ENCODE measurements at regions not wholly inside any gene's neighbourhood (a gene's known extent, or its start where the extent isn't known, plus 50 kb on each side); places are given as distances from the start of the nearest gene placed in this dataset.
"Not testable (repeated sequence)": the region's sequence is repeated elsewhere in the genome, so short reads cannot be mapped to it uniquely, and the experiment has no call there.

- peak; percentile 15 for DNase-seq (ENCODE audit: low read depth)
Measured at GRCh38 chr2:185644828-185645227, 93.8 kb upstream of the FSIP2 start.

GRCh38 chr2:185645529-185645928, 93.1 kb upstream of the FSIP2 start:
- no peak for DNase-seq (ENCODE audit: low read depth)

- peak; percentile 23 for DNase-seq (ENCODE audit: low read depth)
Measured at GRCh38 chr2:185658750-185659149, 79.9 kb upstream of the FSIP2 start.

- no peak for DNase-seq (ENCODE audit: low read depth)
Measured at GRCh38 chr2:185663811-185664210, 74.8 kb upstream of the FSIP2 start.

GRCh38 chr2:185664384-185664783, 74.2 kb upstream of the FSIP2 start:
- DNase-seq (ENCODE audit: low read depth), result no peak

GRCh38 chr2:185665251-185665814, 73.3 kb upstream of the FSIP2 start:
- peak; percentile 10 for DNase-seq (ENCODE audit: low read depth)

- no peak for DNase-seq (ENCODE audit: low read depth)
Measured at GRCh38 chr2:185667452-185667851, 71.2 kb upstream of the FSIP2 start.

GRCh38 chr2:185668710-185669109, 69.9 kb upstream of the FSIP2 start:
- no peak for DNase-seq (ENCODE audit: low read depth)

GRCh38 chr2:185674232-185674631, 64.4 kb upstream of the FSIP2 start:
- no peak for DNase-seq (ENCODE audit: low read depth)

GRCh38 chr2:185676316-185676715, 62.3 kb upstream of the FSIP2 start:
- no peak for DNase-seq (ENCODE audit: low read depth)

GRCh38 chr2:185687001-185687400, 51.6 kb upstream of the FSIP2 start:
- DNase-seq (ENCODE audit: low read depth), result not testable (repeated sequence)

GRCh38 chr2:185687967-185688366, 50.6 kb upstream of the FSIP2 start:
- no peak for DNase-seq (ENCODE audit: low read depth)
